ENCODE measurements at regions not wholly inside any gene's neighbourhood (a gene's known extent, or its start where the extent isn't known, plus 50 kb on each side); places are given as distances from the start of the nearest gene placed in this dataset.

DNA sequence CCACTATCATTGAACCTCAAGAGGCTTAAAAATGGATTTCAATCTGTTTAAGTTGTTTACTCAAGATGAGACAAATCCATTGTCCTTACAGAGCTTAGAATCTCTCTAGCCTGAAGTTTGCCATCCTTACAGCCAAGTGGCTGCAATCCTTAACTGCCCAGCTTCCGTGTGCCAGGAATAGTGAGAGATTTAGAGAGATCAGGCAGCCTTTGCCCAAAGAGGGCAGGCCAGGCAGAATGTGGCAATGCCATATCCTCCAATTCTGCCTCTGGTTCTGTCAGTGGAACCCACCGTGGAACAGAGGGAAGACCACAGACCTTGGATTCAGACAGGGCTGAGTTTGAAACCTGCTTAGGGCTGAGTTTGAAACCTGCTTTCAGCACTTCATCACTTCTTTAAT, 374.3 kb downstream of the VPS13C start:
- in situ Hi-C loops (cut with HindIII; ENCODE audit: low sequenced_read_pairs) = no loop called here
- no peak for DNase-seq (ENCODE audit: low spot score)

DNA sequence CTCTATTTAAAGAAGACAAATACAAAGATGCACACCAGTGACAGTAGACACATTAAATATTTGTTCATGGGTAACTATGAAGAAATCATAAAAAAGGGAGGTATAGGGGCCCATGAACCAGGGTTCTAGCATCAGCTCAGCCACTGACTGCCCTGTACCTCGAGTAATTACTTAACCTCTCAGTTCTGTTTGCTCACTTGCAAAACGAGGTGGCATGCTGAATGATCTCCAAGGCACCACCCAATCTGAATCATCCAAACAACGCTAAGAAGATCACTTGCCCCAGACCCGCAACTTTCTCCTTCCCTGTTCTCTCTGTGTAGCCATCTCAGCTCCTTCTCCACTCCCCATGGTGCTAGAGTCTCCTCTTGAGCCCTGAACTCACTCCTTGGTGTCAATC, 374.7 kb downstream of the VPS13C start:
- in situ Hi-C loops (cut with HindIII; ENCODE audit: low sequenced_read_pairs) = no loop called here
- DNase-seq (ENCODE audit: low spot score) = no peak

DNA sequence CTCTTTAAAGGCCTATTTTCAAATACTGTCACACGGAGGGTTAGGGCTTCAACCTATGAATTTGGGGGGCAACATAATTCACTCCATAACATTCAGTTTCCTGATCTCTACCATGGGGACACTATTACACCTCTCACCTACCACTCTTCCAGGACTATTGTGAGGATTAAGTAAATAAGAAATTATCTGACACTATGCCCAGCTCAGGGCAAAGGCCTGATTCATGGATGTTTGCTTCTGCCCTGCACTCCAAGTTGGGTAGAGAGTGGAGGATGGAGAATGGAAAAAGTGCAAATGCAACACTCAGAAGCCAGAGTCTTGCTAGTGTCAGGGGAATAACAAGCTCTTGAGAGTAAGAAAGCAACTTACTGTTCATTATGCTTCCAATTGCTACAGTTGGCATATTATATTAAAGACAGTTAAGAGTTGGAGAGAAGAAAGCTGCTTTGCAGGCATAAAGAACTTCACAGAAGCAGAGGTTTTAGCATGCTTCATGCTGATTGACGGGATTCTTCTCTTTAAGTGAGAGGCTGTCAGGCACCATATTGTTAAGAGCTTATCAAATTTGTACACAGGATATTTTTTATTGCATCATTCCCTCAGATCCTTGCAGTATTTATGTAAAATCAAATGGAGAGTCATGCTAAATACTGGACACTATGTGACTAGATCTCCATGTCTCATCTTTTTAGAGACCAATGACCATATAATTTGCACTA, 375.3 kb downstream of the VPS13C start:
- in situ Hi-C loops (cut with HindIII; ENCODE audit: low sequenced_read_pairs) = no loop called here
- no peak for DNase-seq (ENCODE audit: low spot score)

DNA sequence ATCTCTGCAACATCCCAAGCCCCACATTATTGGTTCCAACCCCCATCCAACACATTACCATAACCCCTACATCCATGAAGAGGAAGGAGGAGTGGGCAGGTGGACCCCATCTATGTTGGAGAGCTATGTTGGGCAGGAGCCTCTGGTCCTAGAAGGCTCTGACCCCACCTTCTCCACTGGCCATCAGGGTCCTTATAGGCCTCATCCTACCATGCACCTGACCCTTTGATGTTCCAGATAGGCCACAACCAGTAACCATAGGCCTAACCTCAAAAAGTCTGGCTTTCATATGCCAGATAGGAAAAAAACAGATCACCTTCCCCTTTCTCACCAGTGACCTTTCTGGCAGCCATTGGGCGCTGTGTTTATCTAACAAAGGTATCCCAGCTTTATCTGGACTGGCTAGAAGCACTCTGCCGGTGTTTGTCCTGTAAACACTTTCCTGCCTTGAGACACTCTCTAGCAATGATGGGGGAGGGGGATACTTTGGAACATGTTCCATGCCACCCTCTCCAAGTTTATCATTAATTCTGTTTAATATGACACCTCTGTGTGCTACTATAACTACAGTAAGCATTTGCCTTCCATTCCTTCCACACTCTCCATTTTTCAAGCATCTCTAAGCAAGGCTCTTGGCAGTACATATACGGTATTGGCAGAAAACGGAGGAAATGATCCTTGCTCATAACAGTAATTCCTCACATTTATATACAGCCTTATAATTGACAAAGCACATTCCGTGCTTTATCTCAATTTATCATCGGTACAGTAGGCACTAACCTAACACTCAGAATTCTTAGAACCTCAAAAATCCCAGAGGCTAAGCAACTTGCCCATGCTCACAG, 377.1 kb downstream of the VPS13C start:
- in situ Hi-C loops (cut with HindIII; ENCODE audit: low sequenced_read_pairs) = no loop called here
- DNase-seq (ENCODE audit: low spot score) = no peak

DNA sequence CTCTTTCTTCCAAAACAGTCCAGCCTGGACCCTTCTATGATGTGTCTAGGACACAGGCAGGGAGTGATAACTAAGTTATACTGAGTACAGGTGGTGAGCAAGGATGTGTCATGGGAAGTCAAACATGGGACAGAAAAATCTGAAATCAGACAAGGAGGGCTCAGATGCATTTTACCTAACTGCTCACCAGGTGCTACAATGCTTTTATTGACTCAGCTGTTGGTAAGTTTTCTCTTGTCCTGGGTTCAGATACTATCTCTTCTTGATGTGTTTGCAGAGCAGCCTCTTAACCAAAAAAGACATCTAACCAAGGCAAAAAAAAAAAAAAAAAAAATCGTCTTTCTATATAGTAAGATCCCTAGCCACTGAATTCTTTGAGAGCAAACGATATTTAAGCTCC, 378.6 kb downstream of the VPS13C start:
- in situ Hi-C loops (cut with HindIII; ENCODE audit: low sequenced_read_pairs) = no loop called here
- DNase-seq (ENCODE audit: low spot score) = no peak

DNA sequence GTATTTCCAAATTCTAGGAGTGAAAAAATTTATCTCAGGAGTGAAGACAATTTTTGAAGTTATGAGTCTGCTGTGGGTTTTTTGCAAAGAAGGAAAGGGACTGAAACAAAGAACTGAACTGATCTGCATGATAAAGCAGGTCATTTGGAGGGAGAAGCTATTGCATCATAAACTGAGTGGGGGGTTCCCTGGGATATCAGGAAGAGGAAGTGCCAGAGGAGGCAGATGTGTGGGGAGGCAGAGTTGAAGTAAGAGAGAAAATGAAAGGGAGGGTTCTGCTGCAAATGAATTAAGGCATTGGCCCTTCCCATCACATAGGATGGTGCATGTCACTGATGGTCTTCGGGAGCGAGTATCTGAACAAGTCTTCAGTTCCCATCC, 379.2 kb downstream of the VPS13C start:
- in situ Hi-C loops (cut with HindIII; ENCODE audit: low sequenced_read_pairs) = no loop called here
- no peak for DNase-seq (ENCODE audit: low spot score)

DNA sequence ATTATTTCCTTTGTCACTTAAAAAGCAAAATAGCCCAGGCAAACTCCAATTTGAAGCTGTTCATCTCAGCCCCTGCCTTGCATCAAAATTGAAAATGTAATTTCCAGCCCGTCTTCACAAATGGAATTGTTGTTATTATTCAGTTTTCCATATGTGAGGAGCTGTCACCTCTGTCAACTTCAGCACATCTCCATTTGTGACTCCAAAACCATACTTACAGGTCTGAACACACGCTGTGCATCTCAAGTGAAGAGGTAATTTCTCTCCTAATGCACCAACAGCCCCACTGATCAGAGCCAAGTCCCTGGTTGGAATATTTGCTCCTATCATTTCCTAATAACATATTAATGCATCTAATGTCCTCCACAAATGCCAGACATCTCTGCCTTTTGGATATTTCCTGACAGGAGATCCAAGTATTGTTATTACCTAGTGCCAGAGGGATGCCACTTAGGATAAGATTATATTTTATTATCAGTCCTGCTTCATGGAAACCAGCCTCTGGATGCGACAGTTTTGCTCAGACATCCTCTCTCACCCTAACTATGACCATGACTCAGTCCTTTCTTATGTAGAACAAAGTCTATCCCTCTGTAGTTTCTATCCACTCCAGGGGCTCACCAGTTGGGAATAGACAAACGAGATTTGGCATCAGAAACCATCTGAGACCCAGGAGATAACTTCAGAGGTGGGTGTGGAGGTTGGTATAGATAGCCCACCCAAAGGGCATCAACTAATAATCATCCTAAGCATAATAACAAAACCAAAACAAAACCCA, 379.8 kb downstream of the VPS13C start:
- DNase-seq (ENCODE audit: low spot score) = no peak
- in situ Hi-C loops (cut with HindIII; ENCODE audit: low sequenced_read_pairs) = no loop called here

DNA sequence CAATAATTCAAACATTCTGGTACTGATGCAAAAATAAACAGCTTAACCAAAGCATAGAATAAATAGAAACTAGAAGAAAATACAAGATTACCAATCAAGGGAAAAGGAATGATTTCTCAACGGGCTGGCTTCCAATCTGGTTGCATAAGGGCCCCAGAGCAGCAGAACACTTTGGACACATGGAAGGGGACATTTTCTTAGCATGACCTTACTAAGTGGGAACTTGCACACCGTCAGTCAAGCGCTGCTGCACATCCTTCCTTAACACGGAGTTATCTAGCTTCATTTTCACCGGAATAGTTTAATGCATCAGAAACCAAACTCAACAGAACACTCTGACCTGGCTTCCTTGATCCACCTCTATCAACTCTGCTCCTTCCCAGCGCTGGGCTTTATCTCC, 388.5 kb downstream of the VPS13C start:
- DNase-seq (ENCODE audit: low spot score) = no peak
- in situ Hi-C loops (cut with HindIII; ENCODE audit: low sequenced_read_pairs) = no loop called here

DNA sequence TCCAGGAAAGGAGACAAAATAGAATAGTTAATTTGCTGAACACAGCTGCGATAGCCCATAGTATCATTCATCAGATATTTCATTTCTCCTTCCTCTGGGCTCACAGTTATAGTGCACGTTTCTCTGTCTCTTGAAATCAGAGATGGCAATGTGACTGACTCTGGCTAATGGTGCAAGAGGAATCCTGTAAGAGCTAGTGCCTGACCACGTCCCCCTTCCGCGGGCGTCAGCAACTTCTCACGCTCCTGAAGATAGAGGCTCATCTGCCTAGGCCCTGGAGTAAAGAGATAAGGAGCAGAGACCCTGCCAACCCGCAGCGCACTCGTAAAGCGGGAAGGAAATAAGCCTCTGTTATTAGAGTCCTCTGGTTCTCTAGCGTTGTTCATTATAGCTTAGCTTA, 391.8 kb downstream of the VPS13C start:
- in situ Hi-C loops (cut with HindIII; ENCODE audit: low sequenced_read_pairs) = no loop called here
- no peak for DNase-seq (ENCODE audit: low spot score)

DNA sequence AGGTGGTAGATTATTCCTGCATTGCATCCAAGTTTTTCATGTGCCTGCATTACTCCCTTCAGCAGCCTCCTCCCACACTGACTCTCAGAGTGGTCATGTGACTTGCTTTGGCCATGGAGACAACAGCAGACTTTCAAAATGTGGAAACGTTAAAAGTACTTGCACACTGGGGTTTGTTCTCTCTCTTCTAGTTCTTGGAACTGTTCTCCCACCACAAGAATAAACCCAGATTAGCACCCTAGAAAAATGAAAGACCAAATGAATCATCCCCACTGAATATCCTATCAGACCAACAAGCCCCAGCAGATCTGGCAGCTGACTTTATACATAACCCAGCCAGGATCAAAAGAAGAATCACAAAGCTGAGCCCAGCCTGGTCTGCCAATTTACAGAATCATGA, 398.5 kb downstream of the VPS13C start:
- in situ Hi-C loops (cut with HindIII; ENCODE audit: low sequenced_read_pairs) = no loop called here

DNA sequence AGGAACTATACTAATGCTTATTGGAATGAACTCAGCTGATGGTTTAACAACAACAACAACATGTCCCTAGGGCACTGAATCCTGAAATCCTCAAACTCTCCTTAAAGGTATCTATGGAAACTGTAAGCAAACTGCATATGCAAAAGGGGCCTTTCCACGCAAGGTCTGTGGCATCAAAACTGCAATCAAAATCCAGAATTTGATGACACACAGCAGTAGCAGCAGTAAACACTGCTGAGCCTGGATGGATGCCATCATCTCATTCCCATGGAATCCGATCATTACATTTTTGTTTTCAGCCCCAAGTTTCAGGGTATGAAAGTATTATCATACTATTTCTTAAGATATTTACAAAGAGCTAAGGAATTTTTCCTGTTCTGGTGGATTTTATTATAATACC, 399.7 kb downstream of the VPS13C start:
- in situ Hi-C loops (cut with HindIII; ENCODE audit: low sequenced_read_pairs) = no loop called here

More for the DNA sequence above, 398.5 kb downstream of the VPS13C start:
- DNase-seq (ENCODE audit: low spot score) = no peak

DNA sequence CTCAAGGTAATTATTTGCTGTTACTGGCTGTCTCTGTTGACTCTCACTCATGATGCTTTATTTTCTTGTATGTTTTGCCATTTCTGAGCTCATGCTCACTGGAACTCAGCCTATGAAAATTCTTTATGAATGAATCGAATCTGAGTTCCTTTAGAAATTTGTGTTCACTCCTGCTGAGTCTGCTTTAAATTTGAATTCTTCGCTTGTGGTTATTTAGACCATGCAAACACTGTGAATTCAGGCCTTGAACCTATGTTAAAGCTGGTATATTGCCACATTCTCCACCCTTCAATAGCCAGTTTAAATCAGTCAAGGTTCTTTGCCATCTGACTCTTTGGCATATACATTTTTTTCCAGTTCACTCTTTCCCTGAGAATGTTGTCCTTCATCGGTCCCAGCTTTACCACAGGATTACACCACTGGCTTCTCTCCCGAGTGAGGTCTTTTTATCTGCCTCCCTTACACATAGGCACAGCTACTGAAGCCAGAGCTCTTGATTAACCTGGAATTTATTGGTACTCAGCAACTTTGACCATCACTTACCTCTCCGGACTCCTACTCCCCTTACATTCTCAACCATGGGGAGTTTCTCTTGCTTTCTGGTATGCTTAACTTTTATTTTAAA, 400.6 kb downstream of the VPS13C start:
- in situ Hi-C loops (cut with HindIII; ENCODE audit: low sequenced_read_pairs) = no loop called here
- no peak for DNase-seq (ENCODE audit: low spot score)

More for the DNA sequence above, 399.7 kb downstream of the VPS13C start:
- no peak for DNase-seq (ENCODE audit: low spot score)

DNA sequence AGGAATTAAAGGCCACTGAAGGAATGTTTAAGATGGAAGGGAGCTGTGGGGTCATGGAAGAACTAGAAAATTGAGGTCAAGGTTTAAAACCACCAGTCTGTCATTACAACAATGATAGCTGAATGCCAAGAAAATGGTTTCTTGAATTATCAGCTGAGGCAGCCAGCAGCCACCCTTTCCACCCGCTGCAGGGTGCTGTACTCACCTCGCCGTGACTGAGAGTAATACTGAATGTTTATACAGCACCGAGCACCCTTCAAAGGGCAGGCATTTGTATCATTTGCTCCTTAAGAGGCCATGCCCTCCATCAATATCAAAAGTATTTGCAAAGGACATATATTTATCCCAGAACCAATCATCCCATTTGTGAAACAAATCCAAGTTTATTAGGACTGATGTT, 402.8 kb downstream of the VPS13C start:
- in situ Hi-C loops (cut with HindIII; ENCODE audit: low sequenced_read_pairs) = no loop called here
- no peak for DNase-seq (ENCODE audit: low spot score)

DNA sequence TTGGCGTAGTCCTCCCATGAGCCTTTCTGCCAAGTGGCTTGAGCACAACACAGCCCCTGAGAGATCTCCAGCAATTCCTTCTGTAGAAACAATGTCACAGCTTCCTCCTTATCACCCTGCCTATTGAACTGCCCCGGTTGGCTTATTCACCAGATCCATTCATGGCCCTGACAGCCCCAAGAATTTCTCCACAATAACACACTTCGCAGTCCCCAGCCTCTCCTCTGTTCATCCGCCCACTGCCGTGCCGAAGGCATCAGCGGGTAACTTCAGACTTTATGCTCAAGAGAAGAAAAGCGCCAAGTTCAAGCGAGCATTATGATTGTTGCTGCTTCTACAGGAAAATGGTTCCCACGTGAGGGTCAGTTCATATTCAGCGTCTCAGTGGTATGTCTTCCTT, 403.9 kb downstream of the VPS13C start:
- DNase-seq (ENCODE audit: low spot score) = no peak
- in situ Hi-C loops (cut with HindIII; ENCODE audit: low sequenced_read_pairs) = no loop called here

DNA sequence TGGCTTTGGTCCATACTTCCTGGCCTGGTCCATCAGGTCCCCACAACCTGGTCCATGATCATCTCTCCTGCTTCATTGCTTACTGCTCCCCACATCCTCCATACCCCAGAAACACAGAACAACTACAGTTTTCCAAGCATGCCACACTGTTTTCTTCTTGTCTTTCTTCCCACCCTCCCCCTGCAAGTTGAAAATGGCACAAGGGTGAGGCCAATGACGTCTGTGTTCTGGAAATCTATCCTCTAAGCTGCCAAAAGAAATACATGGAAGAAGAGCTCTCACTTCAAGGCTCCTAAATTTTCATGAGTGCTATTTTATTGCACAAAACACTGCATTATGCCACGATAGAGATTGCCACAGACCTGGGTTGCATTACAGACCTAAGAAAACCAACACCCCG, 404.4 kb downstream of the VPS13C start:
- in situ Hi-C loops (cut with HindIII; ENCODE audit: low sequenced_read_pairs) = no loop called here
- no peak for DNase-seq (ENCODE audit: low spot score)

DNA sequence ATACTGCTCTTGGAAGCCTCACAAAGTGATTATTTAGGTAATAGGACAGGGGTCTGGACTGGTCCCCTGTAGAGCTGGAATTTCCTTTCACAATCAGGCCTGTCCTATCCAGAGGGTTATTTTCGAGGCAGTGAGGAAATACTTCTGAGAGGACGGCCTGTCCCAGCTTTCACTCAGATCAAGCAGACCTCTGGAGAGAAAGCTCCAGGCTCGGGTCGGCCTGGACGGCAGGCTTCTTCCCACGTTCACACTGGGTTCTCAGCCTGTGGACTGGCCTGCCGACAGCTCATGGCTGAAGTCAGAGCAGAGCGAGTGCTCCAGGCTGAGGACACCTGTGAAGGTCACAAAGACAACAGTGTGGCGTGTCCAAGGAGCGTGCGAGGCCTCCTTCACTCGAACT, 405.3 kb downstream of the VPS13C start:
- no peak for DNase-seq (ENCODE audit: low spot score)
- in situ Hi-C loops (cut with HindIII; ENCODE audit: low sequenced_read_pairs) = no loop called here

DNA sequence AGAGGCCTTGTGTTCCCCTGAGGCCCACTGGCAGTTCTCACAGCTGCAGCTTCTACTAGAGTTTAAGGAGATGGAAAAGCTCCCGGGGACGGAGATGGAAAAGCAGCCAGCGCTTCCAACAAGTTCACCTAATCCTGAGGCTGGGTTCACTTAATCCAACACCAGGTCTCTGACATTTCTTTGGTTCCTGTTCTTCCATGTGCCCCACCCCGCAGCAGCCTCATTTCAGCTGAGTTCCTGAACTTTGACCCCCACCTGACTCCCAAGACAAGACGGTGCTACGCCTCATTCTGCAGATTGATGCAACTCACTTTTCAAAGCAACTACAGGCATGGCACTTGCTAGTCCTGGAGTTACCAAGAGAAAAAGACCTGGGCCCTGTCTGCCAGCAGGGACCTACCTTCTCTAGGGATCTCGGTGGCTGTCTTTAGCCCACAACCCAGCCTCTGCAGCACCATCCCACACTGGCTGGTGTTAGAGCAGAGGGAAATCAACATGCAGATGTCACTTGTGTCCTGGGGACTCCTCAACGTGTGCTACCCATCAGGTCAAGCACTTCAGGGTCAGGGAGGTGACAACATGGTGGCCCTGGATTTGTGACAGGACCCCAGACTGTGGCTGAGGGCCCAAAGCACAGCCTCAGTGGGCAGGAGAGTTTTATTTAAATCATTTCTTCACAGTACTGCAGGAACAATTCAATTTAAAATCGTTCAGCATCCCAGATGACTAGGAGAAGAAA, 406.1 kb downstream of the VPS13C start:
- in situ Hi-C loops (cut with HindIII; ENCODE audit: low sequenced_read_pairs) = no loop called here
- no peak for DNase-seq (ENCODE audit: low spot score)

DNA sequence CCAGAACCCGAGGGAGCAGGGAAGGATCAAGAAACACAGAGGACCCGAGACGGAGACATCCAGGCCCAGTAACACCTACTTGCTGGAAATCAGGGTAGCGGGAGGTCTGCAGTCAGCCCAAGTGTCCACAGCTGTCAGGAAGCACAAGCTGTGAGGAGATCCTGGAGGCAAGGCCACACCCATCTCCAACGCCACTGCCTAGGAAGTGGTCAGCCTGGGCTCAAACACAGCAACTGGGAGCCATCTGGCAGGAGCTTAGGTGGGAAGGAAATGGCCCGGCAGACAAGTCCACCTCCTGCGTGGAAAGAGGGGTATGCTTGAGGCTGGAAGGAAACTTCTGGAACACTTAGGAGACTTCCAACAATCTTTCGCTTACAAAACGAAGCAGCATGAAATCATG, 407.1 kb downstream of the VPS13C start:
- DNase-seq (ENCODE audit: low spot score) = no peak
- in situ Hi-C loops (cut with HindIII; ENCODE audit: low sequenced_read_pairs) = no loop called here

DNA sequence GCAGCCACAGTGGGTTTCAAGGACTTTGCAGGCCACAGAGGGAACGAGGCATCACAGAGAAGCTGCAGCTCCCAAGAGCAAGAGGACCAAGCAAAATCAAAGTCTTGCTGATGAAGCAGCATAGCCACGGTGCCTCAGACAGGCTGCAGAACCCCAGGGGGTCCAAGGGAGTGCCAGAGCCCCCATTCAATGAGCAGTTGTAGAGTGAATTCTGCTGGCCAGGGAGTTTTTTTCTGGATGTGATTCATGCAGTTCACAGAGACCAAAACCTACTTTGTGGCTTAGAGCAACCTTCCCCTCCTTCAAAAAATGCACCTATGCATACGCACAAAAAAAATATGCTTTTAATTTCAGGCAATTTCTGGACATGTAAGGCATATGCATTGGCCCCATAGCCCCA, 409.0 kb downstream of the VPS13C start:
- in situ Hi-C loops (cut with HindIII; ENCODE audit: low sequenced_read_pairs) = no loop called here
- no peak for DNase-seq (ENCODE audit: low spot score)
